H9 (cell line): ENCODE measurements at regions not wholly inside any gene's neighbourhood (a gene's known extent, or its start where the extent isn't known, plus 50 kb on each side); places are given as distances from the start of the nearest gene placed in this dataset.

Experiments used
- DNase-seq: peaks from one replicate; pipeline ENCODE4 v3.0.0-alpha.2; 2017
- H2AFZ ChIP-seq: one replicate; pipeline ENCODE4 v1.6.1; 2013; ENCODE audit warnings: mild to moderate bottlenecking, low read length, control low read depth, moderate library complexity
- H2AK5ac ChIP-seq: 2 replicates; pipeline ENCODE4 v1.6.1; 2013; ENCODE audit warnings: low read length, control low read depth, mixed read lengths; ENCODE audit not compliant: insufficient read length
- H2BK120ac ChIP-seq: one replicate; pipeline ENCODE4 v1.6.1; 2013; ENCODE audit warnings: low read depth, mild to moderate bottlenecking, low read length, control low read depth, inconsistent platforms; ENCODE audit not compliant: poor library complexity, severe bottlenecking
- H2BK12ac ChIP-seq: 2 replicates; pipeline ENCODE4 v1.6.1; 2013; ENCODE audit warnings: low read length, control low read depth, mixed read lengths, low read depth; ENCODE audit not compliant: insufficient read length
- H2BK15ac ChIP-seq: 2 replicates; pipeline ENCODE4 v1.6.1; 2013; ENCODE audit warnings: low read depth, low read length, control low read depth
- H2BK20ac ChIP-seq: one replicate; pipeline ENCODE4 v1.6.1; 2013; ENCODE audit warnings: low read depth, mild to moderate bottlenecking, low read length, control low read depth, inconsistent platforms; ENCODE audit not compliant: poor library complexity, severe bottlenecking
- H2BK5ac ChIP-seq: 2 replicates; pipeline ENCODE4 v1.6.1; 2013; ENCODE audit warnings: low read length, control low read depth, mixed read lengths; ENCODE audit not compliant: insufficient read length
- H3K14ac ChIP-seq: 2 replicates; pipeline ENCODE4 v1.6.1; 2013; ENCODE audit warnings: low read length, control low read depth; ENCODE audit not compliant: insufficient read depth
- H3K18ac ChIP-seq: 2 replicates; pipeline ENCODE4 v1.6.1; 2013; ENCODE audit warnings: low read depth, mild to moderate bottlenecking, mixed read lengths, low read length, control low read depth; ENCODE audit not compliant: insufficient read length
- H3K23ac ChIP-seq: 2 replicates; pipeline ENCODE4 v1.6.1; 2013; ENCODE audit warnings: low read length, control low read depth, mixed read lengths, low read depth; ENCODE audit not compliant: insufficient read length
- H3K23me2 ChIP-seq: 2 replicates; pipeline ENCODE4 v1.6.1; 2013; ENCODE audit warnings: low read depth, mild to moderate bottlenecking, mixed read lengths, low read length, control low read depth; ENCODE audit not compliant: insufficient read length, poor library complexity, severe bottlenecking
- H3K27ac ChIP-seq: 2 replicates; pipeline ENCODE4 v1.5.1; 2013; ENCODE audit warnings: low read length, control low read depth, mixed read lengths, low read depth; ENCODE audit not compliant: insufficient read length
- H3K27me3 ChIP-seq: 2 replicates; pipeline ENCODE4 v1.6.1; 2013; ENCODE audit warnings: low read length, control low read depth, inconsistent platforms; ENCODE audit not compliant: insufficient read depth
- H3K4ac ChIP-seq: 2 replicates; pipeline ENCODE4 v1.6.1; 2013; ENCODE audit warnings: low read depth, mild to moderate bottlenecking, control low read depth, inconsistent platforms, low read length, moderate library complexity
- H3K4me1 ChIP-seq: 2 replicates; pipeline ENCODE4 v1.6.1; 2013; ENCODE audit warnings: low read length, control low read depth, inconsistent platforms; ENCODE audit not compliant: insufficient read depth
- H3K4me2 ChIP-seq: 2 replicates; pipeline ENCODE4 v1.6.1; 2013; ENCODE audit warnings: low read length, control low read depth, mixed read lengths; ENCODE audit not compliant: insufficient read length, insufficient read depth
- H3K56ac ChIP-seq: 2 replicates; pipeline ENCODE4 v1.6.1; 2013; ENCODE audit warnings: low read depth, mild to moderate bottlenecking, mixed read lengths, low read length, control low read depth; ENCODE audit not compliant: insufficient read length
- H3K79me1 ChIP-seq: 2 replicates; pipeline ENCODE4 v1.6.1; 2013; ENCODE audit warnings: low read depth, mild to moderate bottlenecking, moderate library complexity, low read length, control low read depth, inconsistent platforms; ENCODE audit not compliant: insufficient read depth, poor library complexity, severe bottlenecking
- H3K79me2 ChIP-seq: 2 replicates; pipeline ENCODE4 v1.6.1; 2013; ENCODE audit warnings: low read length, control low read depth, inconsistent platforms; ENCODE audit not compliant: insufficient read depth
- H3K9ac ChIP-seq: 2 replicates; pipeline ENCODE4 v1.6.1; 2013; ENCODE audit warnings: low read length, control low read depth, mixed read lengths; ENCODE audit not compliant: insufficient read length; ENCODE audit errors: extremely low read depth
- H3K9me3 ChIP-seq: one replicate; pipeline ENCODE4 v1.6.1; 2013; ENCODE audit warnings: low read depth, low read length, inconsistent platforms; ENCODE audit not compliant: control insufficient read depth
- H3T11ph ChIP-seq: one replicate; pipeline ENCODE4 v1.6.1; 2013; ENCODE audit warnings: mild to moderate bottlenecking, low read length, control low read depth, inconsistent platforms
- H4K20me1 ChIP-seq: one replicate; pipeline ENCODE4 v1.6.1; 2013; ENCODE audit not compliant: control insufficient read depth, insufficient read length, insufficient read depth
- H4K5ac ChIP-seq: 2 replicates; pipeline ENCODE4 v1.6.1; 2013; ENCODE audit warnings: low read depth, mild to moderate bottlenecking, mixed read lengths, low read length, control low read depth; ENCODE audit not compliant: insufficient read length
- H4K8ac ChIP-seq: replicated peaks from 2 replicates; pipeline ENCODE4 v1.6.1; 2013; ENCODE audit warnings: low read length, control low read depth, mixed read lengths, low read depth; ENCODE audit not compliant: insufficient read length
- H4K91ac ChIP-seq: 2 replicates; pipeline ENCODE4 v1.6.1; 2013; ENCODE audit warnings: low read depth, mild to moderate bottlenecking, moderate library complexity, mixed read lengths, low read length, control low read depth; ENCODE audit not compliant: insufficient read length
- H3K27ac Mint-ChIP-seq, 3 experiments: 2 replicates in 2 of 3; 3 replicates in 1 of 3; pipeline ENCODE4 v1.8.0; 2020 to 2021; ENCODE audit warnings: mixed read lengths in 3 of 3, mild to moderate bottlenecking in 1 of 3, moderate library complexity in 1 of 3
- H3K27me3 Mint-ChIP-seq: 2 replicates; pipeline ENCODE4 v1.8.0; 2021; ENCODE audit warnings: low read depth, mild to moderate bottlenecking, moderate library complexity, mixed read lengths
- H3K36me3 Mint-ChIP-seq, 3 experiments: 2 replicates in 2 of 3; 3 replicates in 1 of 3; pipeline ENCODE4 v1.8.0; 2020 to 2021; ENCODE audit warnings: low read depth in 3 of 3, mixed read lengths in 3 of 3; ENCODE audit not compliant: insufficient read depth in 1 of 3
- H3K4me1 Mint-ChIP-seq, 2 experiments: 2 replicates each; pipeline ENCODE4 v1.8.0; 2020; ENCODE audit warnings: mixed read lengths in 2 of 2
- H3K4me3 Mint-ChIP-seq, 2 experiments: 2 replicates in 1 of 2; 3 replicates in 1 of 2; pipeline ENCODE4 v1.8.0; 2020 to 2021; ENCODE audit warnings: mild to moderate bottlenecking in 2 of 2, mixed read lengths in 2 of 2, moderate library complexity in 1 of 2
- H3K9me3 Mint-ChIP-seq, 2 experiments: 2 replicates in 1 of 2; 3 replicates in 1 of 2; pipeline ENCODE4 v1.8.0; 2020; ENCODE audit warnings: mild to moderate bottlenecking in 2 of 2, mixed read lengths in 2 of 2, moderate library complexity in 1 of 2
- WGBS: extraction: QIAGEN DNeasy Blood & Tissue Kit; methylation state at CpG from one replicate; pipeline ENCODE4 v1.1.7; 2013; ENCODE audit warnings: missing lambda C conversion rate, low lambda C conversion rate, mixed read lengths; ENCODE audit not compliant: insufficient read length; ENCODE audit errors: extremely low coverage; 5-methylcytosine and 5-hydroxymethylcytosine counted together
- TF ChIP-seq, protein P1 (sequence below): fragments of 200-600 bp; sonication (generic); conservative IDR thresholded peaks from 3 replicates; pipeline ENCODE4 v1.8.0; 2021; ENCODE audit warnings: antibody characterized with exemption, mild to moderate bottlenecking

DNA sequence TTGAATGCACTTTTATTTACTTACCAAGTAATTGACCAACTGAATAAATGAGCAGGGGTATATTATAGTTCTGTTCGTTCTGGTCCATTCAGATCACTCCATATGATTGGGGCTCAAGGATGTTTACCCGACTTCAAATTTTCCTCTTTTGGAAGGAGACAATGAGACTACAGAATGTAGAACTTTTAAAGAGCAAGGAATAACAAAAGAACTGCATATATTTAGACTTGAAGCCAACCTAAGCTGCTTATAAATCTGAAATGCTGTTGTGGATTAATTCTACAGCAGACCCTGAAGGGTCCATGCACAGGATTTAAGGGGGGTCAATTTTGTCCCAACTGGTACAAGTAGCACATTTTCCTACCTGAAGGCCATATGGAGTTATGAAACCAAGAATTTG is 610.8 kb downstream of the RAB28 start:
- no peak overlapping the region for H2AFZ ChIP-seq
- H4K8ac ChIP-seq: no peak overlapping the region
- H3K23ac ChIP-seq: no peak overlapping the region
- H3K79me1 ChIP-seq: no peaks in the 10 kb centered on the region
- no peaks in the 10 kb centered on the region for H3K79me2 ChIP-seq
- H4K20me1 ChIP-seq: no peaks in the 10 kb centered on the region
- Mint-ChIP-seq H3K4me1 (peaks cover 10 to 16% of the 10 kb centered on the region in 2 experiments; a peak in 3 of 4 replicates), H3K4me3 (no peak overlapping the region), H3K27me3 (no peaks in the 10 kb centered on the region), H3K9me3 (peaks cover 8 to 12% of the 10 kb centered on the region in 2 experiments; a peak in 4 of 5 replicates), H3K27ac (no peak overlapping the region), H3K36me3 (peaks cover 0 to 8% (median 2%) of the 10 kb centered on the region in 3 experiments; a peak in 4 of 7 replicates)
- H2BK120ac ChIP-seq: no peak overlapping the region
- H3K9me3 ChIP-seq: no peaks in the 10 kb centered on the region
- H3K23me2 ChIP-seq: no peaks in the 10 kb centered on the region
- no peak overlapping the region for H2BK15ac ChIP-seq
- no peak overlapping the region for H3K27ac ChIP-seq
- no peak overlapping the region for H2BK20ac ChIP-seq
- no peak for DNase-seq
- H3K4me1 ChIP-seq: no peaks in the 10 kb centered on the region
- TF ChIP-seq, protein P1, sequence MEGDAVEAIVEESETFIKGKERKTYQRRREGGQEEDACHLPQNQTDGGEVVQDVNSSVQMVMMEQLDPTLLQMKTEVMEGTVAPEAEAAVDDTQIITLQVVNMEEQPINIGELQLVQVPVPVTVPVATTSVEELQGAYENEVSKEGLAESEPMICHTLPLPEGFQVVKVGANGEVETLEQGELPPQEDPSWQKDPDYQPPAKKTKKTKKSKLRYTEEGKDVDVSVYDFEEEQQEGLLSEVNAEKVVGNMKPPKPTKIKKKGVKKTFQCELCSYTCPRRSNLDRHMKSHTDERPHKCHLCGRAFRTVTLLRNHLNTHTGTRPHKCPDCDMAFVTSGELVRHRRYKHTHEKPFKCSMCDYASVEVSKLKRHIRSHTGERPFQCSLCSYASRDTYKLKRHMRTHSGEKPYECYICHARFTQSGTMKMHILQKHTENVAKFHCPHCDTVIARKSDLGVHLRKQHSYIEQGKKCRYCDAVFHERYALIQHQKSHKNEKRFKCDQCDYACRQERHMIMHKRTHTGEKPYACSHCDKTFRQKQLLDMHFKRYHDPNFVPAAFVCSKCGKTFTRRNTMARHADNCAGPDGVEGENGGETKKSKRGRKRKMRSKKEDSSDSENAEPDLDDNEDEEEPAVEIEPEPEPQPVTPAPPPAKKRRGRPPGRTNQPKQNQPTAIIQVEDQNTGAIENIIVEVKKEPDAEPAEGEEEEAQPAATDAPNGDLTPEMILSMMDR: no peak
- no CpG with 5 or more reads among the region's 2 CpGs for WGBS
- H3K56ac ChIP-seq: no peak overlapping the region
- no peak overlapping the region for H3K4ac ChIP-seq
- H2AK5ac ChIP-seq: no peak overlapping the region
- no peak overlapping the region for H2BK12ac ChIP-seq
- H3K27me3 ChIP-seq: no peaks in the 10 kb centered on the region
- H3T11ph ChIP-seq: no peak overlapping the region
- no peak overlapping the region for H2BK5ac ChIP-seq
- no peak overlapping the region for H3K18ac ChIP-seq
- H4K5ac ChIP-seq: no peak overlapping the region
- H3K14ac ChIP-seq: no peak overlapping the region
- H4K91ac ChIP-seq: no peak overlapping the region
- H3K9ac ChIP-seq: no peak overlapping the region
- no peak overlapping the region for H3K4me2 ChIP-seq
